ENCODE measurements at regions not wholly inside any gene's neighbourhood (a gene's known extent, or its start where the extent isn't known, plus 50 kb on each side); places are given as distances from the start of the nearest gene placed in this dataset.

DNA sequence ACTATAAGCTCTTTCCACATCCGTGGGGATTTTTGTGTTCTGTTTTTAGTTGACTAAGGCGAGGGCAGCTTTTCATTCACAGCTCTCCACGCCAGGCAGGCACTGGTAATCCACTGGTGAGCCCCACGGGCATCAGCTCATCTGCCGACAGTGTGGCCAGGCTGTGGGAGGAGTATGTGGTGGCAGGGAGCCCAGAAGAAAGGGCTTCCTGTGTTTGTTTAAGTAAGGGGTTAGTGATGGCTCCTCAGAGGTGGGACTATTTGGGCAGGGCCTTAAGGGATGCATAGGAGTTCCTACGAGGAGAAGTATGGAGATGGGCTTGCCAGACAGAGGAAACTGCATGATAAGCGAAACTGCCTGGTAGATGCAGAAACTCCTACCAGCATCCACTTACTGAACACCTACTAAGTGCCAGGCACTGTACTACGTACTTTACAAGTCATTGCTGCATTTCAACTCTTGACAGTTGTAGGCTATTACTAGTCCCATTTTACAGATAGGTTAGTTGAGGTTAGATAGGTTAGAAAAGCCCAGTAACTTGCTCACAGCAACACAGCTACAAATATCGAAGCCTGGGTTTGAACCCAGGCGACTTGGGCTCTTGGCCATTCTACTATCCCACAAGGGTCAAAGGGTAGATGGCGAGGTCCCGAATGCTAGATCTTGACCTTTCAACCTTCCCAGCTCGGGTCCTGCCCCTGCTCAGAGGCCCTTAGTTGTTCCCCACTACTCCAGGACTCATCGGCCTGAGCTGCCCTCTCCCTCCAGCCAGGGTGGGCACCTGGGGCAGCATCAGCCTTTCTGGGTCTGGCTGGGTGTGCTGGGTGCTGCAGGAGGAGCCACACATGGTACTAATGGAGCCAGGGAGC, 55.1 kb downstream of the CEBPB start:
- BruUV-seq (replicated peaks), result no TSS peak

More for the DNA sequence above, 55.1 kb downstream of the CEBPB start:
- no peak overlapping the region for H3K9ac ChIP-seq (replicated peaks; ENCODE audit: extremely low read depth, insufficient read depth, low read length)
- TF ChIP-seq CTCF (IDR thresholded peaks at IDR 0.05; ENCODE audit: extremely low read depth in 1 of 2, insufficient read depth in 1 of 2, low read depth in 1 of 2, low read length in 2 of 2), result no peak
- TF ChIP-seq, protein P1, sequence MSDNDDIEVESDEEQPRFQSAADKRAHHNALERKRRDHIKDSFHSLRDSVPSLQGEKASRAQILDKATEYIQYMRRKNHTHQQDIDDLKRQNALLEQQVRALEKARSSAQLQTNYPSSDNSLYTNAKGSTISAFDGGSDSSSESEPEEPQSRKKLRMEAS (IDR thresholded peaks at IDR 0.05; ENCODE audit: insufficient read depth, insufficient read length), result no peak
- no peak for TF ChIP-seq GATA2 (IDR thresholded peaks at IDR 0.05; ENCODE audit: insufficient read depth, insufficient read length, low read depth, low read length)
- no peak for TF ChIP-seq POLR2A (IDR thresholded peaks at IDR 0.05; ENCODE audit: low read depth, low read length)
- no peak for TF ChIP-seq EZH2 (IDR thresholded peaks at IDR 0.05; ENCODE audit: borderline replicate concordance, low read depth, low read length, severe bottlenecking)
- TF ChIP-seq POLR2AphosphoS5 (IDR thresholded peaks at IDR 0.05; ENCODE audit: insufficient read depth, low read depth, low read length), result no peak
- TF ChIP-seq FOS (IDR thresholded peaks at IDR 0.05; ENCODE audit: borderline replicate concordance, insufficient read depth, low read length), result no peak
- no peaks in the 10 kb centered on the region for H3K79me2 ChIP-seq (ENCODE audit: control insufficient read depth, insufficient read depth, low read length)
- dilution Hi-C loops (cut with MboI; ENCODE audit: extremely low pct_ligation_motif_present, low sequenced_read_pairs) (no loop called here), intact Hi-C loops (cut with micrococcal nuclease) (no loop called here)
- DNase-seq (ENCODE audit: low read depth, low spot score) (no peak), FAIRE-seq (no peak)
- H3K27ac ChIP-seq (ENCODE audit: insufficient read depth, low read depth, low read length), result no peak overlapping the region
- no peaks in the 10 kb centered on the region for H3K9me1 ChIP-seq (replicated peaks; ENCODE audit: control insufficient read depth, extremely low read depth, insufficient read depth, low read length)
- no peak overlapping the region for H3K4me2 ChIP-seq (ENCODE audit: insufficient read depth, low read length)
- H3K4me3 ChIP-seq (replicated peaks in 1 of 3; ENCODE audit: insufficient read depth in 1 of 3, low read depth in 1 of 3, low read length in 3 of 3), result no peak overlapping the region
- ChIA-PET POLR2A (no interaction called here), CTCF (interaction anchor here (1.1 to 1.6 kb wide), 3 partner anchors 9 to 54 kb away, joined by 3 to 5 read pairs (median 4); no protein-coding TSS in a partner anchor)
- no peaks in the 10 kb centered on the region for H3K36me3 ChIP-seq (ENCODE audit: control insufficient read depth in 2 of 2, extremely low read depth in 1 of 2, insufficient read depth in 2 of 2, low read length in 2 of 2)
- H4K20me1 ChIP-seq (replicated peaks; ENCODE audit: control insufficient read depth, extremely low read depth, insufficient read depth, low read length), result no peaks in the 10 kb centered on the region
- no peaks in the 10 kb centered on the region for H3K4me1 ChIP-seq (ENCODE audit: control insufficient read depth, extremely low read depth, insufficient read depth, low read length)
- H3K27me3 ChIP-seq (ENCODE audit: control insufficient read depth in 2 of 2, insufficient read depth in 2 of 2, low read length in 2 of 2), result peaks cover 10 to 13% of the 10 kb centered on the region in 2 experiments
- no peaks in the 10 kb centered on the region for H3K9me3 ChIP-seq (replicated peaks; ENCODE audit: control insufficient read depth, insufficient read depth, low read length)
- H2AFZ ChIP-seq (ENCODE audit: low read depth, low read length), result no peak overlapping the region

Data from endothelial cell of umbilical vein (primary cell).